GM18519 (cell line): ENCODE measurements at regions not wholly inside any gene's neighbourhood (a gene's known extent, or its start where the extent isn't known, plus 50 kb on each side); places are given as distances from the start of the nearest gene placed in this dataset.
"Not testable (repeated sequence)": the region's sequence is repeated elsewhere in the genome, so short reads cannot be mapped to it uniquely, and the experiment has no call there.

ENCODE experiments used
- ATAC-seq: cut with Tn5 transposase; IDR thresholded peaks from one replicate; pipeline ENCODE4 v1.9.1; 2021; ENCODE audit warnings: mild to moderate bottlenecking, moderate library complexity; ENCODE audit not compliant: unreplicated experiment, low FRiP score

GRCh38 chr4:85153221-85153620 is 186.7 kb upstream of the WDFY3 start:
- ATAC-seq = no peak

GRCh38 chr4:85154591-85154990 is 188.1 kb upstream of the WDFY3 start:
- no peak for ATAC-seq

- ATAC-seq = no peak
Measured at GRCh38 chr4:85165808-85166207, 199.3 kb upstream of the WDFY3 start.

GRCh38 chr4:85166318-85166717 is 199.8 kb upstream of the WDFY3 start:
- no peak for ATAC-seq

GRCh38 chr4:85168234-85168834 is 201.8 kb upstream of the WDFY3 start:
- no peak for ATAC-seq

- ATAC-seq = no peak
Measured at GRCh38 chr4:85170241-85170640, 203.8 kb upstream of the WDFY3 start.

GRCh38 chr4:85175190-85175589 is 208.7 kb upstream of the WDFY3 start:
- no peak for ATAC-seq

- ATAC-seq = no peak
Measured at GRCh38 chr4:85177092-85177491, 210.6 kb upstream of the WDFY3 start.

GRCh38 chr4:85177679-85178078 is 211.2 kb upstream of the WDFY3 start:
- ATAC-seq = no peak

GRCh38 chr4:85180533-85180932 is 214.0 kb upstream of the WDFY3 start:
- ATAC-seq = no peak

- no peak for ATAC-seq
Measured at GRCh38 chr4:85187106-85187505, 220.6 kb upstream of the WDFY3 start.

- ATAC-seq = not testable (repeated sequence)
Measured at GRCh38 chr4:85196015-85196414, 229.5 kb upstream of the WDFY3 start.

- ATAC-seq = no peak
Measured at GRCh38 chr4:85200106-85200505, 233.6 kb upstream of the WDFY3 start.

- no peak for ATAC-seq
Measured at GRCh38 chr4:85209161-85209560, 242.7 kb upstream of the WDFY3 start.

- ATAC-seq = no peak
Measured at GRCh38 chr4:85210353-85210752, 243.9 kb upstream of the WDFY3 start.

GRCh38 chr4:85216571-85216970 is 250.1 kb upstream of the WDFY3 start:
- ATAC-seq = not testable (repeated sequence)

GRCh38 chr4:85218756-85219155 is 252.3 kb upstream of the WDFY3 start:
- no peak for ATAC-seq

- no peak for ATAC-seq
Measured at GRCh38 chr4:85221606-85222005, 253.3 kb upstream of the ARHGAP24 start.

GRCh38 chr4:85222561-85222960 is 252.4 kb upstream of the ARHGAP24 start:
- no peak for ATAC-seq

- no peak for ATAC-seq
Measured at GRCh38 chr4:85228264-85228663, 246.7 kb upstream of the ARHGAP24 start.

GRCh38 chr4:85233516-85233915 is 241.4 kb upstream of the ARHGAP24 start:
- no peak for ATAC-seq

GRCh38 chr4:85243857-85244256 is 231.1 kb upstream of the ARHGAP24 start:
- ATAC-seq = no peak

- ATAC-seq = no peak
Measured at GRCh38 chr4:85244638-85245037, 230.3 kb upstream of the ARHGAP24 start.
